IMR-90 (cell line): ENCODE measurements at regions not wholly inside any gene's neighbourhood (a gene's known extent, or its start where the extent isn't known, plus 50 kb on each side); places are given as distances from the start of the nearest gene placed in this dataset.

Experiments
- POLR2A ChIP-seq: IDR thresholded peaks from 2 replicates; pipeline ENCODE4 v1.6.1; 2012; ENCODE audit warnings: mild to moderate bottlenecking, low read depth, low read length
- TF ChIP-seq, protein P1 (sequence below): conservative IDR thresholded peaks from 2 replicates; pipeline ENCODE4 v1.5.1; 2012; ENCODE audit warnings: mild to moderate bottlenecking, low read depth, low read length, improper control_type of control experiment

DNA sequence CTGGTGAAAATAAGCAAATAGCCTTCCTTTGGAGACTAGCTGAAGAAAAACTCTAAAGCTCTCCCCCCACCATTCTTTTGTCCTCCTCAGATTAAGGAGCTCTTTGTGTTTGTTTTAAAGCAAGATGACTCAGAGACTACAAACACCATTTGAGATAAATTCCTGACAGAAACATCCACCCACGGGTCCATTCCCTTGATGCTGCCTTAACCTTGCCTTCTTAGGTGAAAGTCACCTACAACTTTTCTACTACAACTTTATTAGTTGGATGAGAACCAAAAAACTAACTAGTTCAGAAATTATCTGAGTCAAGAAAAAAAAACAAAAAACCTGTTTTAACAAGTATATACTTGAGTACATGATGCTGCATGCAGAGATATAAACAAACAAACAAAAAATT is 831.1 kb downstream of the NR2F1-AS1 start:
- TF ChIP-seq, protein P1, sequence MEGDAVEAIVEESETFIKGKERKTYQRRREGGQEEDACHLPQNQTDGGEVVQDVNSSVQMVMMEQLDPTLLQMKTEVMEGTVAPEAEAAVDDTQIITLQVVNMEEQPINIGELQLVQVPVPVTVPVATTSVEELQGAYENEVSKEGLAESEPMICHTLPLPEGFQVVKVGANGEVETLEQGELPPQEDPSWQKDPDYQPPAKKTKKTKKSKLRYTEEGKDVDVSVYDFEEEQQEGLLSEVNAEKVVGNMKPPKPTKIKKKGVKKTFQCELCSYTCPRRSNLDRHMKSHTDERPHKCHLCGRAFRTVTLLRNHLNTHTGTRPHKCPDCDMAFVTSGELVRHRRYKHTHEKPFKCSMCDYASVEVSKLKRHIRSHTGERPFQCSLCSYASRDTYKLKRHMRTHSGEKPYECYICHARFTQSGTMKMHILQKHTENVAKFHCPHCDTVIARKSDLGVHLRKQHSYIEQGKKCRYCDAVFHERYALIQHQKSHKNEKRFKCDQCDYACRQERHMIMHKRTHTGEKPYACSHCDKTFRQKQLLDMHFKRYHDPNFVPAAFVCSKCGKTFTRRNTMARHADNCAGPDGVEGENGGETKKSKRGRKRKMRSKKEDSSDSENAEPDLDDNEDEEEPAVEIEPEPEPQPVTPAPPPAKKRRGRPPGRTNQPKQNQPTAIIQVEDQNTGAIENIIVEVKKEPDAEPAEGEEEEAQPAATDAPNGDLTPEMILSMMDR: no peak
- no peak for TF ChIP-seq POLR2A
